ENCODE measurements at regions not wholly inside any gene's neighbourhood (a gene's known extent, or its start where the extent isn't known, plus 50 kb on each side); places are given as distances from the start of the nearest gene placed in this dataset.
"Not testable (repeated sequence)": the region's sequence is repeated elsewhere in the genome, so short reads cannot be mapped to it uniquely, and the experiment has no call there.

DNA sequence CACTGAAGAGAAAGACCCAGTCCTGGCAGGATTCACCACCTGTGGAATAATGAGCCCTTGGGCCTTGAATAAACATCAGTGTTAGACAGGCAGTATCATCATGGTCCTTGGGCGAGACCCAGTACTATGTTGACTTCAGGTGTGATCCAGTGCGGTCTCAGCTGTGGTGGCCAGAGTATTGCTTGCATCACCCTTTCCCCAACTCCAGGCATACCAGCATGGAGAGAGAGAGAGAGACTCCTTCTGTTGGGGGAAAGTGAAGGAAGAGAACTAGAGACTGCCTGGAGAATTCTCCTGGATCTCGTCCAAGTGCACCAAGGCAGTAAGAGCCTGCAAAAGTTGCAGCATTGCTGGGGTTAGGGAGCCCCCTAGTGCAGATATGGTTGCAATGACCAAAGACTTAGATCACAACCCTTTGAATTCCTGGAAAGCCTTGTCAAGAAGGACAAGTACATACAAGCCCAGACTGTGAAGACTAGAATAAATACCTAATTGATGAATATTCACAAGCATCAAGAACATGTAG is 61.1 kb upstream of the VAMP7 start:
- peak; percentile 20 for DNase-seq (ENCODE audit: low read depth)

DNA sequence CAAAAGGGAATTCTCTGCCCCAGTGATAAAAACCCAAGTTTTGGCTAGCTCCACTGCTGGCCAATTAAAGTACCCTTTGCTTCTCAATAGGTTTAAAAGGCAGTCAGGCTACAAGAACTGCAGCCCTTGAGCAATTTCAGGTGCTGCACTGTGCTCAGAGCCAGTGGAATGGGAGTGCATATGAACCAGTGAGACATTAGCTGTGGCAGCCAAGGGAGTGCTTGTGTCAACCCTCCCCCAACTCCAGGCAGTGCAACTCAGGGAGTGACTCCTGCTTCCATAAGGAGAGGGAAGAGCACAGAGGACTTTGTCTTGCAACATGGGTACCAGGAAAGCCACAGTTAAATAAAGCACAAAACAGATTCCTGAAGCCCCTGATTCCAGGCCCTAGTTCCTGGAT is 61.6 kb upstream of the VAMP7 start:
- DNase-seq (ENCODE audit: low read depth) = no peak

DNA sequence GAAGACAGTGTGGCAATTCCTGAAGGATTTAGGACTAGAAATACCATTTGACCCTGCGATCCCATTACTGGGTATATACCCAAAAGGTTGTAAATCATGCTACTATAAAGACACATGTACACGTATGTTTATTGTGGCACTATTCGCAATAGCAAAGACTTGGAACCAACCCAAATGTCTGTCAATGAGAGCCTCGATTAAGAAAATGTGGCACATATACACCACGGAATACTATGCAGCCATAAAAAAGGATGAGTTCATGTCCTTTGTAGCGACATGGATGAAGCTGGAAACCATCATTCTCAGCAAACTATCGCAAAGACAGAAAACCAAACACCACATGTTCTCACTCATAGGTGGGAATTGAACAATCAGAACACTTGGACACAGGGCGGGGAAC is 66.8 kb upstream of the VAMP7 start:
- DNase-seq (ENCODE audit: low read depth) = not testable (repeated sequence)

DNA sequence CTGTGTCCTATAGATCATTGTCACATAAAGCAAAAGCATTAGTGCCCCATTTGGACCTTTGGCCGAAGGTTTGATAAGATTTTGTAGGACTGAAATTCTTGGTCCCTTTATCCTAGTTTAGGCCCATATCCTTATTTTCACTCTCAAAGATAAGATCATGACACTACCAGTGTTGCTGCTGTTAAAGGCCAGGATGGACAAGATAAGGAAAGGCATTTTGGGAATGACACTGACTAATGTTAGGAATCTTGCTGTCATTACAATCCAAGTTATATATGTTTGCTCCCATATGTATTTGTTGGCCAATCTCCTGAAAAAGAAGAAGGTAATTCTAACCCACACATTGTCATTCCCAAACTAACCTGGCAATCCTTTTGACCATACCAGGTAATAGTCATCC is 101.3 kb upstream of the VAMP7 start:
- DNase-seq (ENCODE audit: low read depth) = no peak

DNA sequence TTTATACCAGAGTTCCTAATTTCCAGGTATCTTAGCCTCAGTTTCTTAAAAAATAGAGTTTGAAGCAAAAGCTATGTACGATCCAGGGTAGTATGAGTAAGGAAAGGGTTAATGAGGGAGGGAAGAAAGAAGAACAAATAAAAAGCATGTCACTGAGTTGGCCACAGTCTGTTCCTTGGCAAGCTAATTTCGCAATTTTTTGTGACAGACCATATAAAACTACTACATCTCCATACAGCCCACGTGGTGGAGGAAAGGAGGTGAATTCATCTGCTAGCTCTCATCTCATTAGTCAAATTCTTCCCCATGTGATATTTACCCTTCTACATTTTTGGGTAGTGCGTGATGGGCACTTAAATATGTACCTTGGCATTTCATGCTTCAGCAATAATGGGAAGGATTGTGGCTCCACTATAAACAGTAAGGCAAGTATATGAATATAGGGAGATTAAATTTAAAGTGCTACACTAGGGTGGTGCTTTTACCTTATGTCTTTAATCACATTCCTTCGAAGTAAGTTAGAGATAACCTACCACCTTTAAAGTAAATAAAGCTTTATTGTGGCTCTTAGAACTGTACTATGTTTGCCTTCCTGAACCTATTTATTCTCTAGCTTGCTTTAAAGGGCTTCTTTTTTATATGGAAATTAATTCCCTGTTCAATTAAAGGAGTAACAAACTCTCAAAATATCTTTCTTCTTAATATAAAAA is 102.1 kb upstream of the VAMP7 start:
- DNase-seq (ENCODE audit: low read depth) = no peak

DNA sequence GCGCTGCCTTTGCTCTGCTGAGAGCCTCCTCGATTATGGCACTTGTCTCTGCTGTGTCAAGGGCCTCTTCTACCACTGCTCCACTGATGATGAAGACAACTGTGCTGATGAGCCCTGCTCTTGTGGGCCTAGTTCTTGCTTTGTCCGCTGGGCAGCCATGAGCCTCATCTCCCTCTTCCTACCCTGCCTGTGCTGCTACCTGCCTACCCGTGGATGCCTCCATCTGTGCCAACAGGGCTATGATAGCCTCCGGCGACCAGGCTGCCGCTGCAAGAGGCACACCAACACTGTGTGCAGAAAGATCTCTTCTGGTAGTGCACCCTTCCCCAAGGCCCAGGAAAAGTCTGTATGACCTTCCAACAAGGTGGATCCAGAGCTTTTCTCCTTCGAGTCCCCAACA is 106.8 kb upstream of the VAMP7 start:
- DNase-seq (ENCODE audit: low read depth) = no peak

DNA sequence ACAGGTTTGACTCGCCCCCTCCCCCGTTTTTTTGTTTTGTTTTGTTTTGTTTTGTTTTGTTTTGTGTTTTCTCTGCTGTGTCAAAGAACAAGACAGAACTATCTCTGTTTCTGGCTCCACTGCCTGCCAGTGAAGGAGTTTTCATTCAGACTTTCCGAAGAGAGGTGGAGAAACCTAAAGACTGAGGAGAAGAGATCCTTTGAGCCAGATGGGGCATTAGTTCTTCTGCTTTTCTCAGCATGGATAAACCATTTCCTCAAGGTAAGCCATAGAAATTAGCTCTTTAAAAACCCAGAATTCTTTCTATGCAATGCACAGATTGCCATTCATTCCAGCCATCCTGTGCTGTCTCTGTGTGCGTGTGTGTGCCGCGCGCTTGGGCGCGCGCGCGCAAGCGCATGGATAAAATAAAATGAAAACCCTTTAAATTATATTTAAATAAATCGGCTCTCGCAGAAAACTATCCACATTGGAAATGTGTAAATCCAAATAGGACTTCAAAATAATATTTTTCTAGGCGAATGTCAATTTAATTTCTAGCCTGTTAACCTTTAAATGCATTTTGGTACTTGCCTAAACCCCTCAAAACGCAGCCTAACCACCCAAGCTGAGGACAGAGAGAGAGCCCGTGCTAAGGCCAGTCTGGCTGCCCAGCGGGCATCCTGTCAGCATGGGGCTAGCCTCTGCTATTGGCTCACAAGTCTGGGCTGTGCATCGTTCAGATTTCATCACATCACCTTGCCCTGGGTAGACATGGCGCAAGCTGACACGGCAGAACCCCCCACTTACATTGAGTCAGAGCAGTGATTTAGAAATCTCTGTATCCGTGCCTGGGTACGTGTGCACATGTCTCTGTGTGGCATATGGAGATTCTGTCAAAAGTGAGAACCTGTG is 113.0 kb upstream of the VAMP7 start:
- DNase-seq (ENCODE audit: low read depth) = no peak

DNA sequence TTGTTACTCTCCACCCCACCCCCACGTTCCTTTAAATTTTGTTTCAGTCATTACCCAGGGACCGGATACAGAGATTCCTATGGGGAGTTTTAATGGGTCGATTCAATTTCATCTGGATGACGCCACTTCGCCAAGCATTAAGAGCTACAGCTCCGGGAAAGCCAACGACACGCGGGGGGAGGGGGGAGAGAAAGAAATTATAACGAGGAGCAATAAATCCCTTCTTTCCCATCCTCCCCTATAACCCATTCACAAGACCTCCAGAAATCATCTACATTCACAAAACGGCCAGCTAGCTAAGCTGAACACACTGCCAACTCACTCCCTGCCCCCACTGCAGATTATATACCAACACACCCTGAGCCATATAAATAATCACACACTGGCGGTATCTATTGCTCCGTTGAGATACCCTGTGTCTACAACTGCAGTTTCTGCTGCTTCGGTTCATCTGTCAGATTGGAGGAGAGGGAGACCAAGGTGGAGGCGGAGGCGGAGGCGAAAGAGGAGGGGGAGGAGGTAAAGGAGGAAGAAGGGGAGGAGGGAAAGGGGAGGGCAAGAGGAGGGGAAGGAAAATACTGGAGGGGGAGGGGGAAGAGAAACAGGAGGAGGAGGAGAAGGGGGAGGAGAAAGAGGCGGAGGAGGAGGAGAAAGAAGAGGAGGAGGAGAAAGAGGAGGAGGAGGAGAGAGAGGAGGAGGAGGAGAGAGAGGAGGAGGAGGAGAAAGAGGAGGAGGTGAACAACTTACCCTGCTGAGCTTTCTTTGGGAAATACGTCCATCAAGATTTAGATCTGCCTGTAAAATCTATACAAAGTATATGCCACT is 113.9 kb upstream of the VAMP7 start:
- DNase-seq (ENCODE audit: low read depth) = peak; percentile 35

DNA sequence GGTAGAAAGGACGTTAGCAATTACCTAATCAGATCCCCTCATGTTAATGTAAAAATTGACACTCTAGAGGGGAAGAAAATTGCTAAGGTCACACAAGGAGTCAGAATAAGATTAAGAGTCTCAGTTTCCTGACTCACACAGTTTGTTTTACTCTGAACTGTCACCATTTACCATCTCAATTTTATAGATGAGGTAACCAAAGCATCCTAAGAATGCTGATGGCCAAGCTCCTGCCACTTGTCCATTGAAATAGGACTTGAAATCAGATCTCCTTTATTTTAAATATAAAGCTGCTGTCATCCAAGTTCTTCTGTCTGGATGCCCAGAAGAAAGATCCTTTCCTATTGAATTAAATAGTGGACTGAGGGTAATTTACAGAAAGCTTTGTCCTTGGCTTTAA is 114.8 kb upstream of the VAMP7 start:
- DNase-seq (ENCODE audit: low read depth) = no peak

DNA sequence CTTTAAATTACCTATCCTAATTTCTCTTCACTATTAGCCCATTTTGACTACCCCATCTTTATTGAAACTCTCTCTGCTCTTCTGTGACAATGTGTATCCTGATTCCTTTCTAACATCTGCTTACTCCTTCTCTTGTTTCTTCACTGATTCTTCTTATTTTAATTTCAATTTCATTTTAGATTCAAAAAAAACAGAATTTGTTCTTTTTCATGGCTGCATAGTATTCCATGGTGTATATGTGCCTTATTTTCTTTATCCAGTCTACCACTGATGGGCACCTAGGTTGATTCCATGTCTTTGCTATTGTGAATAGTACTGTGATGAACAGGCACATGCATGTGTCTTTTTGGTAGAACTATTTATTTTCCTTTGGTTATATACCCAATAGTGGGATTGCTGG is 120.0 kb upstream of the VAMP7 start:
- DNase-seq (ENCODE audit: low read depth) = no peak

DNA sequence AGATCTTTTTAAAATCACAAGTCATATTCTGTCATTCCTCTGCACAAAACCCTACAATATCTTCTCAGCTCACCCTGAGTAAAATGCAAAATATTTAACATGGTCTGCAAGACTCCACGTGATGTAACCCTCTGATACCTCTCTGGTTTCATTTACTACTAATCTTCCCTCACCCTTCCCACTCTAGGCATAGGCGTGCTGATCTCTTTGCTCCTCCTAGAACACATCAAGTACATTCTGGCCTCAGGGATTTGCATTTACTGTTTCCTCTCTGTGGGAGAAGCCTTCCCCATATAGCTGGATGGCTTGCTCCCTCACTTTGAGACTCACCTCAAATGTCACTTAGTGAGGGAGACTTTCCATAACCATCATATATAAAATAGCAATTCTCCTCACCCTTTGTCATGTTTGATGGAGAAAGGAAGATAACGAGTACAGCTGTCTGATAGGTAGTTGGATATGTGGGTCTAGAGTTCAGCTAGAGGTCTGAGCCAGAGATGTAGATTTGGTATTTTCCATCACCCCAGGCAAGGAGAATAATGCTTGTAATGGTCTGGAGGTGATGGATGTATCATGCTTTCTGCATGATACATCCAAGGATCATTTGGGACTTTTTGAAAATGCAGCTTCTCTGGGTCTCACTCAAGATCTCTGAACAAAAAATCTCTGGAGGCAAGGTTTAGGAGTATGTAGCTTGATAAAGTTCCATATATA is 123.9 kb upstream of the VAMP7 start:
- no peak for DNase-seq (ENCODE audit: low read depth)

DNA sequence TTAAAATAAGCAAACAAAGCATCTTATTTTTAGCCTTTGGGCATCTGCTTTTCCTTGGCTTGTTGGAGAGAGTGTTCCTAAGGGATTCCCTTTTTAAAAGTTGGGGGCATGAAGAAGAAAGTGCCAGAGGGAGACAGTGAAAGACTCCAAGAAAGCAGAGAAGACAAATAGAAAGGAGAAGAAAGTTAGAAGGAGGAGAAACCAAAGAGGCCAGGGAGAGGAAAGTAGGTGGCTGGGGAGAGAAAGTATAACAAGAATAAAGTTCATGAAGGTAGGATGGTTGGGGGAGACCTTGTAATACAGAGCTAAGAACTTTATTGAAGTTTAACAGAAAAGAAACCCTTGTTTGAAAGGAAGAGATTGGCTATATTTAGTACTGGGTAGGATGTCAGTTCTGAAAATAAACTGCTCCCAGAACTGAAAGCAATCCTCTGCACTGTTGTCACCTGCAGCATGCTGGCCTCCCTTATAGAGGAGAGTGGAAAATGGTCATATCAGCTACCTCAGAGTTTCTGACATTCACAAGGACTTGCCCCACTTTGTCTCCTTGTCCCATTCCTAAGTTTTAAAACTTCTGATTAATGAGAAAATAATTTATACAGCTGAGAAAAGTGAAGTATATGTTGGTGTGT is 125.3 kb upstream of the VAMP7 start:
- no peak for DNase-seq (ENCODE audit: low read depth)

DNA sequence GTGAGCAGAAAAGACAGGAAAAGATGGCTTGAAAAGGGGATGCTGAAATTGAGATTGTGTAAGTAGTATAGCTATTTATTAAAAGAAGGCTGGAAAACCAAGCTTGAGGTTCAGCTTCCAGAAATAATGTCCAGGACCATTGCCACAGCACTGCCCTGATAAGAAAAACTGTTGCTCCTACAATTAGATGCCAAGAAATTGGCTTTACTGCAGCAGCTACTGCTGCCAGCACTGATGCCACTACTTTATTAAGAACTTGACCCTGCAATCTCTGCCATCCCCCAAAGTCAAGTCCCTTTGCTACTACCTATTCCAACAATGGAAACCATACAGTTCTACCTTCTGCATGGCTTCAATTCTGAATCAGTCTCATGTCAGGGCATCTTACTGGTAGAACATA is 130.0 kb upstream of the VAMP7 start:
- DNase-seq (ENCODE audit: low read depth) = no peak

DNA sequence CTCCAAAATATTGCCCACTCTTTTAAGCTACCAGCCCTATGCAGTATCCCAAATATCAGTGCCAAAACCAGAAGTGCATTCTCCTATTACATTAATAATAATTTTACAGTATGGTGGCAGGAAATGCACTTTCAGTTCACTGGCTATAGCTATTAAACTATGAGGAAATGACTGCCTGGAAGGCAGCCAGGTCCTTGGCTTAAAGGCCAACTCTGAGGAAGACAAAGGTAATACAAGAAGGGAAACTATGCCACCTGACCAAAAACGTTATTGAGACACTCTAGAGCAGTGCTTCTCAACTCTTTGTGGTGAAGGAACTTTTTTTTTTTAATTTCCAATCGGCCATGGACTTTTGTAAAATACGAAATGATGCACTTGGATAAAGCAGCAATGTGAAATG is 133.6 kb upstream of the VAMP7 start:
- no peak for DNase-seq (ENCODE audit: low read depth)

DNA sequence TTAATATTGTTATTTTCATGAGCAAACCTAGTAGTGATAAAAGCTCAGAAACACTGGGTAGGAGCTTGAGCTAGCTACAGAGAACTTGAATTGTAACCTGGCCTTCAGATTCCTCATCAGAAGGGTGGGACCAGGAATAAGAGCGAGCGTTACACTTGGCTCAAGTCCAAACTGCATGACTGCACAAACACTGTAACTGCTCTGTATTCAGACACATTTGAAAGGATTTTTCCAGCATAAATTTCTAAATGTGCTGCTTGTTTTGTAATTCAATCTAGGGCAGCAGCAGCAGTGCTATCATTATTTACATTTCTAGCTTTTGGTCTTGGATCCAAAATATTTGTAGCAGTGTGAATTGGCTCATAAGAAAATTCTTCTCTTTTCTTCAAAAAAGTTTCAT is 133.0 kb upstream of the TMLHE start:
- no peak for DNase-seq (ENCODE audit: low read depth)

DNA sequence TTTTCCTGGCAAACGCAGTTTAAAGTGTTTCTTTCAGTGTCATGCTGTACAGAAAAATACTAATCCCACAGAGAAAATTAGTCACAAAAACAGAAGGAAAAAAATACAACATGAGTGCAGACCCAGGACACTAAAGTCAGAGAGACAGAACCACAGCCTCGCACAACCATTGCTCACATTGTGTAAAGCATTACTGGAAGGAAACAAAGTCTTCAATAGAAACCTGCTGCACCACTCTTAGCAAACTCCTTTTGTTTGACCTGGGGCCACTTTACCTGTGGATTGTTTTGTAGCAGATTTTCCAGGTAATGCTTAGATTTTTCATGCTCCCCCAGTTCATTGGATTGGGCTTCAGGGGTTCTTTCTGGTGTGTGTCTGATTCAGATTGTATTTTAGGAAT is 131.8 kb upstream of the TMLHE start:
- no peak for DNase-seq (ENCODE audit: low read depth)

DNA sequence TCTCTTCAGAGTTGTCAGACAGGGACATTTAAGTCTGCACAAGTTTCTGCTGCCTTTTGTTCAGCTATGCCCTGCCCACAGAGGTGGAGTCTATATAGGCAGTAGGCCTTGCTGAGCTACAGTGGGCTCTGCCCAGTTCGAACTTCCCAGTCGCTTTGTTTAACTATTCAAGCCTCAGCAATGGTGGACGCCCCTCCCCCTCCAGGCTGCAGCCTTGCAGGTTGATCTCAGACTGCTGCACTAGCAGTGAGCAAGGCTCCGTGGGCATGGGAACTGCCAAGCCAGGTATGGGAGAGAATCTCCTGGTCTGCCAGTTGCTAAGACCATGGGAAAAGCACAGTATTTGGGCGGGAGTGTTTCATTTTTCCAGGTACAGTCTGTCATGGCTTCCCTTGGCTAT is 115.6 kb upstream of the TMLHE start:
- DNase-seq (ENCODE audit: low read depth) = not testable (repeated sequence)

DNA sequence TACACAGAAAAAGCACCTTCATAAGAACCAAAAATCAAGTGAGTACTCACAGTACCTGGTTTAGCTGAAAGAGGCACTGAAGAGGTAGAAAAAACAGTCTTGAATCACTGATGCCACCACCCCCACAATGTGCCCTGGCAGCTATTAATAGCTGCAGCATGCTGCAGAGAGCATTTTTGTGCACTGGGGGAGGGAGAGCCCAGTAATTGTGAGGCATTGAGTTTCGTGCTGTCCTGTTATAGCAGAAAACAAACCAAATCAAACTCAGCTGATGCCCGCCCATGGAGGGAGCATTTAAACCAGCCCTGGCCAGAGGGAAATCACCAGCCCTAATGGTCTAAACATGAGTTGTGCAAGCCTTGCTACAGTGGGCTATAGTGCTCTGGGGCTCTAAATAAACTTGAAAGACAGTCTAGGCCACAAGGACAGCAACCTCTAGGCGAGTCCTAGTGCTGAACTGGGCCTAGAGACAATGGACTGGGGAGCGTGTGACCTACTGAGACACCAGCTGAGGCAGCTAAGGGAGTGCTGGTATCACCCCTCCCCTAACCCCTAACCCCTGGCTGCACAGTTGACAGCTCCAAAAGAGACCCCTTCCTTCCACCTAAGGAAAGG is 106.3 kb upstream of the TMLHE start:
- DNase-seq (ENCODE audit: low read depth) = no peak

DNA sequence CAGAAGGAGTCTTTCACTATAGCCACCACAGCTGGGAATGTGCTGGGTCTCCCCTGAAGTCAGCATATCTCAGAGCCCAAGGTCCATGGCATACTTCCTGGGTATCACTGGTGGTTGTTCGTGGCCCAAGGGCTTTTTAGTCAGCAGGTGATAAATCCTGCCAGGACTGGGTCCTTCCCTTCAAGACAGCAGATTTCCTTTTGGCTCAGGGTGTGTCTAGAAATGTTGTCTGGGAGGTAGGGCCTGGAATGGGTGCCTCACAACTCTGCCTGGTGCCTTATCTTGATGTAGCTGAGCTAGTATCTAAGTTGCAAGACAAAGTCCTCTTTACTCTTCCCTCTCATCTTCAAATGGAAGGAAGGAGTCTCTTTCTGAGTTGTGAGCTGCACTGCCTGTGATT is 102.4 kb upstream of the TMLHE start:
- no peak for DNase-seq (ENCODE audit: low read depth)

DNA sequence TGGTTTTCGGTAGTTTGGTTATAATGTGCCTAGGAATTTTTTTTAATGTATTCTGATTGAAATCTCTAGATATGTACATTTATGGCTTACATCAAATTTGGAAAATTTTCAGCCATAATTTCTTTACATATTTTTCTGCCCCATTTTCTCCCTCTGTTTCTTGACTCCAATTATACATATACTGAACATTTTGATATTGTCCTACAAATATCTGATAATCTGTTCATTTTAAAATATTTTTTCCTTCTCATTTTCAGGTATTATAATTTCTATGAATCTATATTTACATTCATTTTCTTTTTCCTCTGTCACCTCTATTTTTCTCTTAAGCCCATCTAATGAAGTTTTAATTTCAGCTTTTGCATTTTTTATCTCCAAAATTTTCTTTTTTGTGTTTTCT is 82.7 kb upstream of the TMLHE start:
- no peak for DNase-seq (ENCODE audit: low read depth)

DNA sequence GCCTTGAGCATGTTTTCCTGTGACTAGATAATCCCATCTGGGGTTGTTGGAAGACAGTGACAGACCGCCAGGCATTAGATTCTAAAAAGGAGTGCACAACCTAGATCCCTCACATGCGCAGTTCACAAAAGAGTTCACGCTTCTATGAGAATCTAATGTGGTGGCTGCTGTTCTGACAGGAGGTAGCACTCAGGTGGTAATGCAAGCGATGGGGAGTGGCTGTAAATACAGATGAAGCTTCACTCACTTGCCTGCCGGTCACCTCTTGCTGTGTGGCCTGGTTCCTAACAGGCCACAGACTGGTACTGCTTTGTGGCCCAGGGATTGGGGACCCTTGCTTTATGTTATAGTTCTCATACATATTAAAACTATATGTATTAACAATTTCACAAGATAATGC is 81.9 kb upstream of the TMLHE start:
- DNase-seq (ENCODE audit: low read depth) = no peak
